Rectal smooth muscle tissue (tissue), 1 donor: ENCODE measurements at regions not wholly inside any gene's neighbourhood (a gene's known extent, or its start where the extent isn't known, plus 50 kb on each side); places are given as distances from the start of the nearest gene placed in this dataset.

ENCODE experiments used
- H3K27ac ChIP-seq: one replicate; pipeline ENCODE4 v1.7.0; 2013; ENCODE audit warnings: low read depth, low read length, inconsistent platforms
- H3K27me3 ChIP-seq: one replicate; pipeline ENCODE4 v1.7.0; 2013; ENCODE audit warnings: low read length; ENCODE audit not compliant: control insufficient read depth, insufficient read depth
- H3K36me3 ChIP-seq: one replicate; pipeline ENCODE4 v1.7.0; 2013; ENCODE audit warnings: low read length; ENCODE audit not compliant: control insufficient read depth, insufficient read depth
- H3K4me1 ChIP-seq: one replicate; pipeline ENCODE4 v1.7.0; 2013; ENCODE audit warnings: low read length; ENCODE audit not compliant: control insufficient read depth, insufficient read depth
- H3K4me3 ChIP-seq: one replicate; pipeline ENCODE4 v1.7.0; 2013; ENCODE audit warnings: low read length
- H3K9ac ChIP-seq: one replicate; pipeline ENCODE4 v1.7.0; 2013; ENCODE audit warnings: low read length

DNA sequence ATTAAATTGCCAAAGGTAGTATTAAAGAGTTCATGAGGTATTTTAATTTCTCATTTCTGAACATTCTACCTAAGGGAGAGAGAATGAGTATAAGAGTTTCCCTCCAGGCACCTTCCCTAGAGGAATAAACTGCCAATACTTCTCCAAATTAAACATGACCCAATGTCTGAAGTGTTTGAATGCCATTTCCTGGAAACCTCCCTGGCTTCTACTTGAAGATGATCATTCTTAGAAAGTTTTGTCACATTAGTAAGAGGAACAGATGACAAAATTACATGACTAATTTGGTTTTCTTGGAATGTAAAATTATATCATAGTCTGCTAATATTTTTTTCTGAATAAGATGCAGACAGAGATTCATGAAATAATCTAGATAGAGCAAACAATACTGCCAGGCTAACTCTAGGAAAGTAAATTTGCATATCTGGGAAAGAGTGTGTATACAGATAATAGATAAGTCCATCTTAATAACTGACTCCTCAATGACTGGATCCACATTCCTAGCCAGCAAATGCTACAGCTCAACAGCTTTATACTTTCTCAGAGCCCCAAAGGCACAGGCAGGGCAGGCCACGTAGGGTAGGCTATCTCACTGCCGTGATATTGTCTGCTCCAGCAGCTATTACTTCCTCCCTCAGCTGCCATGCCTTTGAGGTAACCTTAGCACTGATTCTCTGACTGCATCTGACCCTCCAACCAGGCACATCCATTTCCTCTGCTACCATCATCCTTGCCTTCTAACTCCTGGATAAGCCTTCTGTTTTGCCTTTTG lies 630.8 kb upstream of the PIK3C3 start:
- no peak overlapping the region for H3K9ac ChIP-seq
- no peaks in the 10 kb centered on the region for H3K36me3 ChIP-seq
- no peak overlapping the region for H3K4me3 ChIP-seq
- no peaks in the 10 kb centered on the region for H3K4me1 ChIP-seq
- H3K27ac ChIP-seq: no peak overlapping the region
- no peaks in the 10 kb centered on the region for H3K27me3 ChIP-seq

GRCh38 chr18:41323044-41323443 lies 632.0 kb upstream of the PIK3C3 start:
- H3K27ac ChIP-seq: no peak overlapping the region
- no peak overlapping the region for H3K9ac ChIP-seq
- no peaks in the 10 kb centered on the region for H3K27me3 ChIP-seq
- no peaks in the 10 kb centered on the region for H3K36me3 ChIP-seq
- no peak overlapping the region for H3K4me3 ChIP-seq
- no peaks in the 10 kb centered on the region for H3K4me1 ChIP-seq

DNA sequence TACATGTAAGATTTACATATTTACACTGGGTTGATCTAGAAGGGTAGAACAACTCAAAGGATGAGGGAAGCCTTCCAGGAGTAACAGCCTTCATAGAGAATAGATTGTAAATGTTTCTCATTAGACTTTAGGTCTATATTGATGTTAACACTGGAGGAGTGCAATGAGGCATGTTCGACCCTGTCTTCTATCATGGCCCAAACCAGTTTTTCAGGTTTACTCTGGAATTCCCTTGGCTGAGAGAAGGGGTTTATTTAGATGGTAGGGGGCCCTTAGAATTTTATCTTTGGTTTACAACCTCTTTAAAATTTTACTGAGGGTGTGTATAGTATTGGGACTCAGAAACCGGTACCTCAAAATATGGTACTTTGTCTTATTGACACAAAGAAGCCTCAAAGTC lies 634.9 kb upstream of the PIK3C3 start:
- Histone ChIP-seq H3K27ac (no peak overlapping the region), H3K4me3 (no peak overlapping the region), H3K36me3 (no peaks in the 10 kb centered on the region), H3K4me1 (no peaks in the 10 kb centered on the region), H3K27me3 (no peaks in the 10 kb centered on the region), H3K9ac (no peak overlapping the region)

- no peaks in the 10 kb centered on the region for H3K27me3 ChIP-seq
- H3K4me3 ChIP-seq: no peak overlapping the region
- no peak overlapping the region for H3K27ac ChIP-seq
- H3K9ac ChIP-seq: no peak overlapping the region
- no peaks in the 10 kb centered on the region for H3K4me1 ChIP-seq
- H3K36me3 ChIP-seq: no peaks in the 10 kb centered on the region
These were observed 639.9 kb upstream of the PIK3C3 start for GRCh38 chr18:41315134-41315533.

- no peaks in the 10 kb centered on the region for H3K27me3 ChIP-seq
- no peaks in the 10 kb centered on the region for H3K4me1 ChIP-seq
- H3K9ac ChIP-seq: no peak overlapping the region
- H3K27ac ChIP-seq: no peak overlapping the region
- no peak overlapping the region for H3K4me3 ChIP-seq
- no peaks in the 10 kb centered on the region for H3K36me3 ChIP-seq
These were observed 643.2 kb upstream of the PIK3C3 start for GRCh38 chr18:41311571-41312547.

DNA sequence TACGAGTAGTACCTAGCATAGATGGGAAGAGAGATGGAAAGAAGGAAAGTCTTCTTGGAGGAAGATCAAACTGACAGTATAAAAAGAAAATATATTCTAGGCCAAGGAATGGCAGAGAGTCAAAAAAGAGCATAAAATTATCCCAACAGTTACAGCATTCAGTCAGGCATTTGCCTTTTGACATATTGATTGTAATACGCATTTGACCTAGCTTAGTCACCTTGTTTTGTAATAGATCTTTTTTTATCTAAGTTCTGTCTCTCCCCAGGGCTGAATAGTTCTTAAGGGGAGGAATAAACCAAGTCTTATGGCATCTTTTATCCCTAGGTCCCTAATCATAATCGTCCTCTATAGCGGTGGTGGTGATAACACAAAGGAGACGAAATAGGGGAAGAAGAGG lies 657.3 kb upstream of the PIK3C3 start:
- Histone ChIP-seq H3K4me1 (no peaks in the 10 kb centered on the region), H3K4me3 (no peak overlapping the region), H3K36me3 (no peaks in the 10 kb centered on the region), H3K27me3 (no peaks in the 10 kb centered on the region), H3K27ac (no peak overlapping the region), H3K9ac (no peak overlapping the region)

DNA sequence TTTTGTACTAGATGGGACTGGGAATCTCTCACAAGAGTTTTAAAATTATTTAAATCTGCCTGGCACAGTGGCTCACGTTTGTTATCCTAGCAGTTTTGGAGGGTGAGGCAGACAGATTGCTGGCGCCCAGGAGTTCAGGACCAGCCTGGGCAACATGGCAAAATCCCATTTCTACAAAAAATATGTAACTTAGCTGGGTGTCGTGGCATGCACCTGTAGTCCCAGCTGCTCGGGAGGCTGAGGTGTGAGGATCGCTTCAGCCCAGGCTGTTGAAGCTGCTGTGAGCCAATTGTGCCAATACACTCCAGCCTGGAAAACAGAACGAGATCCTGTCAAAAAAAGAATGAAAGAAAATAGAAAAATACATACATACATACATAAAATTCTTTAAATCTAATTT lies 685.7 kb upstream of the PIK3C3 start:
- Histone ChIP-seq H3K36me3 (no peaks in the 10 kb centered on the region), H3K27me3 (no peaks in the 10 kb centered on the region), H3K27ac (no peak overlapping the region), H3K9ac (no peak overlapping the region), H3K4me3 (no peak overlapping the region), H3K4me1 (peaks cover 8% of the 10 kb centered on the region)

DNA sequence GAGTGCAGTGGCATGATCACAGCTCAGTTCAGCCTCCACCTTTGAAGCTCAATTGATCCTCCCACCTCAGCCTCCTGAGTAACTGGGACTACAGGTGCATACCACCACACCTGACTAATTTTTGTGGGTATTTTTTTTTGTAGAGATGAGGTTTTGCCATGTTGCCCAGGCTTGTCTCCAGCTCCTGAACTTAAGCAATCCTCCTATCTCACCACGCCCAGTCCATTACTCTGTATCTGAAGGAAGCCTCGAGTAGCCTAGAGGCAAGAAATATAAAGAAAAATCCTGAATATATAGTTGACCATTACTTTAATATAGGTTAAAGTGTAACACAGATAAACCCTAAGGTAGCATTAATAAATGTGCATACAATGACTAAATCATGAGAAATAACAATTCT lies 686.8 kb upstream of the PIK3C3 start:
- Histone ChIP-seq H3K4me1 (peaks cover 8% of the 10 kb centered on the region), H3K36me3 (no peaks in the 10 kb centered on the region), H3K27me3 (no peaks in the 10 kb centered on the region), H3K9ac (no peak overlapping the region), H3K4me3 (no peak overlapping the region), H3K27ac (no peak overlapping the region)

DNA sequence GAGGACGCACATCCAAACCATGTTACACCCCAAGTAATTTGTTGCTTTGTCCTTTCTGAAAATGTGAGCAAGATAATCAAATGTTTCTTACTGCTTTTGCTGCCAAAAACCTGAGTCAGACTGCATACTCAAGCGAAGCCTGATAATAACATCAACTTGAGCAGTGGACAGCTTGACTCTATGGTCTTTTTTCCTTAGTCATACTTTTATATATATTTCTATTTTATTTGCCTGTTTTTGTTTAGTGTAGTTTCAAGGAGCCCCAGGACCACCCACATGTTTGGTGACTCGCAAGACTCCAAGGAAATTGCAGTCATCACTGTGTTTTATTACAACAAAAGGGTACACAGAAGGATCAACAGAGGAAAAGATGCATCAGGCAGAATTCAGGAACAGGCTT lies 688.4 kb upstream of the PIK3C3 start:
- Histone ChIP-seq H3K4me3 (no peak overlapping the region), H3K9ac (no peak overlapping the region), H3K27me3 (no peaks in the 10 kb centered on the region), H3K4me1 (peaks cover 8% of the 10 kb centered on the region), H3K36me3 (no peaks in the 10 kb centered on the region), H3K27ac (no peak overlapping the region)

DNA sequence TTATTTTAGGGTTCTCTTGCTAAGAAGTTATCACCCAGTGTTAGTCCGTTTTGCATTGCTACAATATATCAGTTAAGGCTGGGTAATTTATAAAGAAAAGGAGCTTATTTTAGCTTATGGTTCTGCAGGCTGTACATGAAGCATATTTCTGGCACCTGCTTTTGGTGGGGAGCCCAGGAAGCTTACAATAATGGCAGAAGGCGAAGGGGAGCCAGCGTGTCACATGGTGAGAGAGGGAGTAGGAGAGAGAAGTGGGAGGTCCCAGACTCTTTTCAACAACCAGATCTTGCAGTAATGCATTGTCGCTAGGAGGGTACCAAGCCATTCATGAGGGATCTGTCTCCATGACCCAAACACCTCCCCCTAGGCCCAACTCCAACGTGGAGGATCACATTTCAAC lies 688.8 kb upstream of the PIK3C3 start:
- peaks cover 8% of the 10 kb centered on the region for H3K4me1 ChIP-seq
- no peaks in the 10 kb centered on the region for H3K36me3 ChIP-seq
- no peaks in the 10 kb centered on the region for H3K27me3 ChIP-seq
- no peak overlapping the region for H3K27ac ChIP-seq
- H3K4me3 ChIP-seq: no peak overlapping the region
- no peak overlapping the region for H3K9ac ChIP-seq

DNA sequence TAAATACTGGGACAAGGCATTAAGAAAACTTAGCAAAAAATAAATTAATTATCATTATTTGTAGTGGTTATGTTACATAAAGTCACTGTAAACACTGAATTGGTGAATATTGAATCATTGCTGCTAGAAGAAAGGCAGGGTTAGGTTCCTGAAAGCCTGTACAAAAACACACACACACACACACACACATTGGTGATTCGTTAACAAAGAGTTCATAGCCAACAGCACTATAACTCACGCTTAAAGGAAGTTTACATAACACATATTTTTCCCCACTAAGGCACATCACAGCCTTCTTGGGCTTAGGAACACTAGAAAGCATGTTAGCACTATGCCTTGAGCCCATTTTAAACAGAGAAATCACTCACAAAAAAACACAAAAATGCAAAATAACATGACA lies 690.0 kb upstream of the PIK3C3 start:
- Histone ChIP-seq H3K27ac (peak overlapping the region; percentile 71), H3K9ac (no peak overlapping the region), H3K4me1 (peaks cover 8% of the 10 kb centered on the region), H3K36me3 (no peaks in the 10 kb centered on the region), H3K27me3 (no peaks in the 10 kb centered on the region), H3K4me3 (no peak overlapping the region)

DNA sequence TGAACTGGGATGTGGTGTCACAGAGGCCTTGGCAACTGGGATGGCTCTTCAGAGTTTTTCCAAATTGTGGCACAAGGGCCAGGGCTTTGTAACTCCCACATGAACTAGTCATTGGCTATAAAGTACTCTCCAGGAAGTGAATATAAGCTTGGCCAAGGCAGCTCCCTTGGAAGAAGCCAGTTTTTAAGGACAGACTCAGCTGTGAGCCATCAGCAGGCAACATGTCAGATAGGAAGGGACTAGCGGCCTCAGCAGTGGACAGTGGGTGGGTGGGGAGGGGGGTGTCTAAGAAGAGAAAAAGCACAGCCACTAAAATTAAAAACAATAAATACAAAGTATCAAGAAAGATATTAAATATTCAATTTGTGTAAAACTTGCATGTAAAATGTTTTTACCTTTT lies 691.1 kb upstream of the PIK3C3 start:
- Histone ChIP-seq H3K4me1 (peaks cover 8% of the 10 kb centered on the region), H3K9ac (no peak overlapping the region), H3K4me3 (no peak overlapping the region), H3K27ac (no peak overlapping the region), H3K36me3 (no peaks in the 10 kb centered on the region), H3K27me3 (no peaks in the 10 kb centered on the region)
